PFSK-1 (cell line): ENCODE measurements at regions not wholly inside any gene's neighbourhood (a gene's known extent, or its start where the extent isn't known, plus 50 kb on each side); places are given as distances from the start of the nearest gene placed in this dataset.

Source experiments
- FOXP2 ChIP-seq: optimal IDR thresholded peaks from 2 replicates; pipeline ENCODE3; 2011; ENCODE audit warnings: borderline replicate concordance, control low read depth, inconsistent platforms; ENCODE audit not compliant: insufficient read depth; ENCODE audit errors: extremely low read length, extremely low read depth
- POLR2AphosphoS5 ChIP-seq: IDR thresholded peaks from 2 replicates; pipeline ENCODE4 v1.6.1; 2012; ENCODE audit warnings: low read depth, mild to moderate bottlenecking, control low read depth, low read length, moderate library complexity
- SIN3A ChIP-seq: IDR thresholded peaks from 2 replicates; pipeline ENCODE4 v1.6.1; 2012; ENCODE audit warnings: mild to moderate bottlenecking, low read length, moderate library complexity, borderline replicate concordance; ENCODE audit not compliant: insufficient read depth
- TAF1 ChIP-seq: IDR thresholded peaks from 2 replicates; pipeline ENCODE4 v1.6.1; 2012; ENCODE audit warnings: low read length, control low read depth, borderline replicate concordance; ENCODE audit not compliant: insufficient read depth
- TF ChIP-seq, protein P1 (sequence below), 2 experiments: IDR thresholded peaks; 2 replicates each; pipeline versions ENCODE4 v1.6.1 to v1.8.0; 2011 to 2012; ENCODE audit warnings: low read depth in 2 of 2, low read length in 2 of 2, control low read depth in 1 of 2, inconsistent platforms in 1 of 2, mild to moderate bottlenecking in 1 of 2, moderate library complexity in 1 of 2; ENCODE audit not compliant: insufficient read depth in 1 of 2

DNA sequence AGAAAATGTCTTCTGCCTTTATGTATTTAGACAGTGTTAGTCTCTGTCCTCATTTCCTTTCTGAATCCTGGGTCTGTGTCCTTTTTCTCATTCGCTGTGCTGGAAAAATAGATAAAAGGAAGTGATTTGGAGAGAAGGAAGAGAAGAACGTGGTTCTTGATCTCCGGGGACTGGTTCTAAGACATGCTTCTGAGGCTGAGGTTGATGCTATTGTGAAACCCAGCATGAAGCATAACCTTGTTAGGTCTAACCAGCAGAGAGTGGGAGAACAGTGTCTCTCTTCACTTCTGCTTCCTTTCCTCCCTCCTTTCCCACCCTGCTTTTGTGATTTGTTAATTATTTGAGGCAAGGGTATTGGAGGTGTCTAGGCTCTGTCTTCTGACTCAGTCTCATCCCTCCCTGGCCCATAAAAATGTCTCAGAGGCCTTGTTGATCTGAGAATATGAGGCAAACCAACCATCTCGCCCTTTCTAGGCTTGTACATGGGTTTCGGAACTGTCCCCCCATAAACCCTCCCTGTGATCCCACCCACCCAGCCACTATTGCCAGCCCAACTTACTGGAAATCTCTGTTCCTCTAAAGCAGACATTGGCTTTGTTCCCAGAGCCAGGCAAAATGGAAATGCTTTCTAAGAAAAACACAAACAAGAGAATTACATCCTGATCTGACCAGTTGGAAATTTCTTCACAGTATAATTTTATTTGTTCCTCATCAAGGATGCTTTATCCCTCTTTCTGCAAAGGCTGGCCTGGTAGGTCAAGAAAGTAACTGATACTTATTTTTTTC, 360.6 kb upstream of the TNP1 start:
- no peak for TF ChIP-seq SIN3A
- TF ChIP-seq TAF1, result no peak
- no peak for TF ChIP-seq FOXP2
- TF ChIP-seq, protein P1, sequence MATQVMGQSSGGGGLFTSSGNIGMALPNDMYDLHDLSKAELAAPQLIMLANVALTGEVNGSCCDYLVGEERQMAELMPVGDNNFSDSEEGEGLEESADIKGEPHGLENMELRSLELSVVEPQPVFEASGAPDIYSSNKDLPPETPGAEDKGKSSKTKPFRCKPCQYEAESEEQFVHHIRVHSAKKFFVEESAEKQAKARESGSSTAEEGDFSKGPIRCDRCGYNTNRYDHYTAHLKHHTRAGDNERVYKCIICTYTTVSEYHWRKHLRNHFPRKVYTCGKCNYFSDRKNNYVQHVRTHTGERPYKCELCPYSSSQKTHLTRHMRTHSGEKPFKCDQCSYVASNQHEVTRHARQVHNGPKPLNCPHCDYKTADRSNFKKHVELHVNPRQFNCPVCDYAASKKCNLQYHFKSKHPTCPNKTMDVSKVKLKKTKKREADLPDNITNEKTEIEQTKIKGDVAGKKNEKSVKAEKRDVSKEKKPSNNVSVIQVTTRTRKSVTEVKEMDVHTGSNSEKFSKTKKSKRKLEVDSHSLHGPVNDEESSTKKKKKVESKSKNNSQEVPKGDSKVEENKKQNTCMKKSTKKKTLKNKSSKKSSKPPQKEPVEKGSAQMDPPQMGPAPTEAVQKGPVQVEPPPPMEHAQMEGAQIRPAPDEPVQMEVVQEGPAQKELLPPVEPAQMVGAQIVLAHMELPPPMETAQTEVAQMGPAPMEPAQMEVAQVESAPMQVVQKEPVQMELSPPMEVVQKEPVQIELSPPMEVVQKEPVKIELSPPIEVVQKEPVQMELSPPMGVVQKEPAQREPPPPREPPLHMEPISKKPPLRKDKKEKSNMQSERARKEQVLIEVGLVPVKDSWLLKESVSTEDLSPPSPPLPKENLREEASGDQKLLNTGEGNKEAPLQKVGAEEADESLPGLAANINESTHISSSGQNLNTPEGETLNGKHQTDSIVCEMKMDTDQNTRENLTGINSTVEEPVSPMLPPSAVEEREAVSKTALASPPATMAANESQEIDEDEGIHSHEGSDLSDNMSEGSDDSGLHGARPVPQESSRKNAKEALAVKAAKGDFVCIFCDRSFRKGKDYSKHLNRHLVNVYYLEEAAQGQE (IDR thresholded peaks at IDR 0.05; ENCODE audit: insufficient read depth in 1 of 2, low read depth in 2 of 2, low read length in 2 of 2), result no peak
- no peak for TF ChIP-seq POLR2AphosphoS5

DNA sequence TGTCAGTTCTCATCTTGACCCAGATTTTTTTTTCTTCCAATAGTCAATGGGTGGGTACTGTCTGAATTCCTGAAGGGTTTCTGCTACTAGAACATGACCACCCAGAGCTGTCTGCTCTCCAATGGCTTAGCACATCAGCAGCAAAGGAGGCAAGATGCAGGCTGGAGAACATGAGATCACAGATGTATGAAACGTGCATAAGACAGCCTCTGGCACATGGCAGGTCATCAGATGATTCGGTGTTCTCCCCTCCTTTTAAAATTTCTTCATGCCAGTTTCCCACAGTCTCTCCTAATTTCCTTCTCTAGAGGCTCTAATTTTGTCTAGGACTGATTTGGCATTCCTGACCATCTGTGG, 359.3 kb upstream of the TNP1 start:
- TF ChIP-seq FOXP2 (no peak), SIN3A (no peak), POLR2AphosphoS5 (no peak), TAF1 (no peak)
- TF ChIP-seq, protein P1 (IDR thresholded peaks at IDR 0.05; ENCODE audit: insufficient read depth in 1 of 2, low read depth in 2 of 2, low read length in 2 of 2), result no peak

DNA sequence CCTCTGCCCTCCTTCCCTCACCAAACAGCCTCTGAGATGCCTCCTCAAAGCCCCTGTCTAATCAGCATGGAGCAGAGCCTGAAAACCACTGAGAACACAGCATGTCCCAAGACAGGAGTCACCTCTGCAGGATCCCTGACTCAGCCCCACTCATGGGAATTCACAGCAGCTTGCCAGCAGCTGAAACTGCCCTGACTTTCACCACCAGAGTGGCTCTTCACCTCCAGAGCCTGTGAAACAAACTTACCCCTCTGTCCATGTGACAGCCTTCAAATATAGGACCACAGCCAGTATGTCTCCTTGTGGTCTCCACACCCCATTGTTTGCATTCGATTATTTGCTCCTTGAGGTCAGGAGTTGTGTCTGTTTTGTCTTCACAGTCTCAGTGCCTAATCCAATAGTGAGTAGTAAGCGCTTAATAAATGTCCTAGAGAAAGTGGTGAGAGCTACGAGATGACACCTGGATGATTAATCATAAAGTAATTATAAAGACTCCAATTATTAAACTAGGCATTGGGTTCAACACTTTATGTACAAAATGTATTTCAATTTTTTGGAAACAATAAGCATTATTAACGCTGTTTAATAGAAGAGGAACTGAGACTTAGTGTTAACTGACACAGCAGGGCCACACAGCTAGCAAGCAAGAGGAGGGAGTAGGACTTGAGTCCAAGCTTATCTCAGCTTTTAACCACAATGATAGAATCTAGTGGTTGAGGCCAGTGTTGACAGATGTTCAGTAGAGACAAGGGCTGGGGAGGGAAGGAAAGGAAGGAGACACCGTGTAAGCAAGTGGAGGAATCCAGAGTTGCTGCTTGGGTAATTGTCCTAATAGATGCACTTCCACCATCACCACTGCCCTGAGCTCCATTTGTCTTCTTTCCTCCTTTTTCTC, 358.7 kb upstream of the TNP1 start:
- TF ChIP-seq TAF1 (no peak), SIN3A (no peak)

DNA sequence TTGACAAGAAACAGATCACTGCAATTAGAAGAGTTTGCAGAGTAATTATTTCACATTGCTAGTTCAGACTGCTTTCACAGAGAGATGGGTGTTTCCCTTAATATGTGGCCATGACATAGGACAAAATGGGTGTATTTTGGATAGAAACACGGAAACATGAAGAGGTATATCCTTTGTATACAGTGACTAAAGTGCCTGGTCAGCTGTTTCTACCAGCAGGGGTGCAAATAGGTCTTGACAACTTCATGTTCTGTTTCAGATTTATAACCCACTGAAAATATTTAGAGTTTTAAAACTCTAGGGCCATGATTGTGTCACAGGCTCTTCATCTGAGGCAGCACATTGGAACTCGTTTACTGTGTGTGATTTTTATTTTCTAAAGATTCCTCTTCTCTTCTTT, 357.1 kb upstream of the TNP1 start:
- TF ChIP-seq, protein P1 (IDR thresholded peaks at IDR 0.05; ENCODE audit: insufficient read depth in 1 of 2, low read depth in 2 of 2, low read length in 2 of 2), result no peak
- no peak for TF ChIP-seq SIN3A
- no peak for TF ChIP-seq FOXP2
- TF ChIP-seq TAF1, result no peak
- no peak for TF ChIP-seq POLR2AphosphoS5

- TF ChIP-seq POLR2AphosphoS5, result no peak
These were observed 356.5 kb upstream of the TNP1 start for GRCh38 chr2:217216316-217216715.

DNA sequence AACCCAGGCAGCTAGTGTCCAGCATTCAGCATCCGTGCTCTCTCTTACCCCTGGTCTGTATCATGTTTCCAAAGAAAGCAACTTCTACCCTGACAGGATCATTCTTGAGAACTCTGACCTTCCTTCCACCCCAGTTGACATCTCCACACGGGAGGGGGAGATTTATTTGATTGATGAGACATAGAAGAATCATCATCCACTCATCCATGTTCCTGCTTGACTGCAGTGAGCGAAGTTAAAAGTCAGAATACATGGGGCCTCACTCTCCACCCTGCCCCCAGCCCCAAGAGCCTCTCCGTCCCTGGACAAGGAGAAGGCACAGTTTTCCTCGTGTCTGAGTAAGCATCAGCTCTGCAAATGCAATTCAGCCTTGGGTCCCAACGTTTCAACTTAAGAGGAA, 356.0 kb upstream of the TNP1 start:
- no peak for TF ChIP-seq TAF1
- TF ChIP-seq, protein P1 (IDR thresholded peaks at IDR 0.05; ENCODE audit: insufficient read depth in 1 of 2, low read depth in 2 of 2, low read length in 2 of 2), result no peak
- no peak for TF ChIP-seq SIN3A
- no peak for TF ChIP-seq FOXP2
- no peak for TF ChIP-seq POLR2AphosphoS5
